Activated CD4-positive, alpha-beta memory T cell treated with anti-CD3 and anti-CD28 coated beads, Interleukin-2, amount 10 ng/mL, durations not matched to agents 7 days and 5 days (primary cell): ENCODE measurements at regions not wholly inside any gene's neighbourhood (a gene's known extent, or its start where the extent isn't known, plus 50 kb on each side); places are given as distances from the start of the nearest gene placed in this dataset.

Source experiments
- CTCF ChIA-PET: fragments of 350-600 bp; sonication (Branson Sonifier 250); formaldehyde crosslinking; loops from one replicate; lab custom pipeline; 2021; ENCODE audit warnings: antibody characterized with exemption, inconsistent platforms; lab: Charles Lee
- POLR2A ChIA-PET: fragments of 350-600 bp; sonication (Branson Sonifier 250); formaldehyde crosslinking; loops from one replicate; lab custom pipeline; 2021; ENCODE audit warnings: antibody characterized with exemption; lab: Charles Lee
- DNase-seq: peaks from one replicate; pipeline ENCODE4 v3.0.0-alpha.2; 2020
- H3K27ac Mint-ChIP-seq: one replicate; pipeline ENCODE4 v1.8.0; 2021; ENCODE audit warnings: mild to moderate bottlenecking, mixed read lengths
- H3K27me3 Mint-ChIP-seq: one replicate; pipeline ENCODE4 v1.8.0; 2021; ENCODE audit warnings: mixed read lengths
- H3K36me3 Mint-ChIP-seq: one replicate; pipeline ENCODE4 v1.8.0; 2021; ENCODE audit warnings: low read depth, mixed read lengths
- H3K4me1 Mint-ChIP-seq: one replicate; pipeline ENCODE4 v1.8.0; 2021; ENCODE audit warnings: mixed read lengths
- H3K4me3 Mint-ChIP-seq: one replicate; pipeline ENCODE4 v1.8.0; 2021; ENCODE audit warnings: mild to moderate bottlenecking, mixed read lengths
- H3K9me3 Mint-ChIP-seq: one replicate; pipeline ENCODE4 v1.8.0; 2021; ENCODE audit warnings: mixed read lengths

- H3K27ac Mint-ChIP-seq, result no peak overlapping the region
- DNase-seq, result no peak
- H3K9me3 Mint-ChIP-seq, result no peaks in the 10 kb centered on the region
- no peaks in the 10 kb centered on the region for H3K36me3 Mint-ChIP-seq
- H3K4me3 Mint-ChIP-seq, result no peak overlapping the region
- POLR2A ChIA-PET, result no interaction called here
- no peaks in the 10 kb centered on the region for H3K4me1 Mint-ChIP-seq
- CTCF ChIA-PET, result no interaction called here
- no peaks in the 10 kb centered on the region for H3K27me3 Mint-ChIP-seq
Measured at GRCh38 chr5:71961786-71962185, 145.5 kb upstream of the MAP1B start.

DNA sequence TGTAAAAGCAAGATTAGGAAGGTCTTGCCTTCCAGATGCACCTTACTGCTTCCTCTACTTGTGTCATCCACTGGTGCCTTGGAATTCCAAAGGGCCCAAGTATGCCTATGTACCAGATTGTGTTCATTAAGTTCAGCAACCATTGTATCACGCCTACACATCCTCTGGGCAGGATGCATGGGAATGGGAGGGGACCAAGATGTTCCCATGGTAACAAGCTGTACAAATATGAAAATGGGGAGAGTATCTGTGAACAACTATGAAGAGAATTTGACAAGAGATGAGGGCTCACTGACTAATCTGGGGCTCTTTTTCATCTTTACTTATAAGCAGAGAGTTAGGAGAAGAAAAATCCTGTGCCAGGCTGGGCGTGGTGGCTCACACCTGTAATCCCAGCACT, 137.8 kb upstream of the MAP1B start:
- POLR2A ChIA-PET, result no interaction called here
- DNase-seq, result no peak
- Mint-ChIP-seq H3K27ac (no peak overlapping the region), H3K27me3 (peaks cover 6% of the 10 kb centered on the region), H3K4me1 (no peaks in the 10 kb centered on the region), H3K4me3 (no peak overlapping the region), H3K36me3 (no peaks in the 10 kb centered on the region), H3K9me3 (no peaks in the 10 kb centered on the region)
- CTCF ChIA-PET, result no interaction called here

DNA sequence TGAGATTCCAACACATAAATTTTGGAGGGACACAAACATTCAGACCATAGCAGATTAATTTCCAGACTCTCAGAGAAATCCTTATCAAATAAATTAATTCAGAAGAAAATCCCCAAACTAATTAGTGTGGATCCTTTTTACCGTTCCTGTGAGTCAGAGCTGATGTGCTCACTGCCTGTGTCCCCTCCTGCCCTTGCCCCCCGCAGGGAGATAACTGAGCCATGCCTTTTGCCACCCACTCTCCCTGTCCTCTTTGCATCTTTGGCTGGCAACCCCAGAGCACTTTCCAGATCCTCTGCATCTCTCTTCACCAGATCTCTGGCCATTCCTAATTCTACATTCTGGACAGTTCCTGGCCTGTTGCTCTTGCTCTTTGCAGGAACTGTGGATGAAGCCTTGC, 135.4 kb upstream of the MAP1B start:
- H3K4me1 Mint-ChIP-seq, result no peaks in the 10 kb centered on the region
- ChIA-PET POLR2A (no interaction called here), CTCF (no interaction called here)
- H3K27me3 Mint-ChIP-seq, result peaks cover 9% of the 10 kb centered on the region
- no peak overlapping the region for H3K4me3 Mint-ChIP-seq
- no peak for DNase-seq
- H3K27ac Mint-ChIP-seq, result no peak overlapping the region
- no peaks in the 10 kb centered on the region for H3K36me3 Mint-ChIP-seq
- H3K9me3 Mint-ChIP-seq, result no peaks in the 10 kb centered on the region

DNA sequence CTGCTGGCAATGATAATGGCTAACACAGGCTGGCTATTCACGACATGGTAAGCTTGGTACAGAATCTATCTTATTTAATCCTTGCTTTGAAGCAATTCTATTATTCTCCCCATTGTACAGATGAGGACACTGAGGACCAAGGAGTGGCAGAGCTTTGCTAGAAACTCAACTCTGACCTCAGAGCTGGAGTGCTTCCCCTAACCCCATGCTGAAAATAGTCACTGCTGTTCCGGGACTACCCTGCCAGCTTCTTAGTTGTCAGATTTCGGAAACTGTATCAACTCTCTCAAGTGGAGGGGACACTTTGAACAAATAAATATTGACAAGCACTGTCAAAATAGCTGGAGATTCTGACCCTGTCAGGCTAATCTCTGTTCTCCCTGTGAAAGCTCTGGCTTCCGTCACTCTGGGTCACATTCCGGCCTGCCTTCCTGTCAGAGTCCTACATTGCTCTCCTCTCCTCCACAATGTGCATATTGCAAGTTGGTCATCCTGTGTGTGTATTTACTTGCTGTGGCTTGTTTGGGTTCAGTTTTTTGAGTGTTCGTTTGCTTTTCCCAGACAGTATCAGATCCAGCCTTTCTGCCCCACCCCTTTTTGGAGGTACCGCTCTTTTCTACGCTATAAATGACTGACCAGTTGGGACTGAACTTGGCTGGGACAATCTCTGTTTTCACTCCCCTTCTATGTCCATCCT, 134.3 kb upstream of the MAP1B start:
- no peaks in the 10 kb centered on the region for H3K4me1 Mint-ChIP-seq
- H3K27ac Mint-ChIP-seq, result no peak overlapping the region
- no peak overlapping the region for H3K4me3 Mint-ChIP-seq
- DNase-seq, result no peak
- H3K9me3 Mint-ChIP-seq, result no peaks in the 10 kb centered on the region
- H3K36me3 Mint-ChIP-seq, result no peaks in the 10 kb centered on the region
- CTCF ChIA-PET, result no interaction called here
- H3K27me3 Mint-ChIP-seq, result peaks cover 9% of the 10 kb centered on the region
- POLR2A ChIA-PET, result no interaction called here

- H3K4me3 Mint-ChIP-seq, result no peak overlapping the region
- no peaks in the 10 kb centered on the region for H3K9me3 Mint-ChIP-seq
- no peaks in the 10 kb centered on the region for H3K4me1 Mint-ChIP-seq
- H3K36me3 Mint-ChIP-seq, result no peaks in the 10 kb centered on the region
- no peak overlapping the region for H3K27ac Mint-ChIP-seq
- CTCF ChIA-PET, result no interaction called here
- POLR2A ChIA-PET, result no interaction called here
- DNase-seq, result no peak
- peaks cover 6% of the 10 kb centered on the region for H3K27me3 Mint-ChIP-seq
Measured at GRCh38 chr5:71973563-71973962, 133.7 kb upstream of the MAP1B start.

GRCh38 chr5:71974165-71974564, 133.1 kb upstream of the MAP1B start:
- Mint-ChIP-seq H3K27ac (no peak overlapping the region), H3K27me3 (peaks cover 6% of the 10 kb centered on the region), H3K4me3 (no peak overlapping the region), H3K9me3 (no peaks in the 10 kb centered on the region), H3K4me1 (no peaks in the 10 kb centered on the region), H3K36me3 (no peaks in the 10 kb centered on the region)
- POLR2A ChIA-PET, result no interaction called here
- DNase-seq, result no peak
- CTCF ChIA-PET, result no interaction called here

- DNase-seq, result no peak
- CTCF ChIA-PET, result no interaction called here
- Mint-ChIP-seq H3K9me3 (no peaks in the 10 kb centered on the region), H3K4me3 (no peak overlapping the region), H3K27ac (no peak overlapping the region), H3K36me3 (no peaks in the 10 kb centered on the region), H3K4me1 (no peaks in the 10 kb centered on the region), H3K27me3 (peaks cover 3% of the 10 kb centered on the region)
- POLR2A ChIA-PET, result no interaction called here
Measured at GRCh38 chr5:71974622-71975021, 132.7 kb upstream of the MAP1B start.

GRCh38 chr5:71976449-71976848, 130.8 kb upstream of the MAP1B start:
- no peak for DNase-seq
- POLR2A ChIA-PET, result no interaction called here
- no peak overlapping the region for H3K27ac Mint-ChIP-seq
- CTCF ChIA-PET, result no interaction called here
- no peaks in the 10 kb centered on the region for H3K36me3 Mint-ChIP-seq
- no peak overlapping the region for H3K4me3 Mint-ChIP-seq
- no peaks in the 10 kb centered on the region for H3K4me1 Mint-ChIP-seq
- H3K9me3 Mint-ChIP-seq, result no peaks in the 10 kb centered on the region
- H3K27me3 Mint-ChIP-seq, result peaks cover 3% of the 10 kb centered on the region

DNA sequence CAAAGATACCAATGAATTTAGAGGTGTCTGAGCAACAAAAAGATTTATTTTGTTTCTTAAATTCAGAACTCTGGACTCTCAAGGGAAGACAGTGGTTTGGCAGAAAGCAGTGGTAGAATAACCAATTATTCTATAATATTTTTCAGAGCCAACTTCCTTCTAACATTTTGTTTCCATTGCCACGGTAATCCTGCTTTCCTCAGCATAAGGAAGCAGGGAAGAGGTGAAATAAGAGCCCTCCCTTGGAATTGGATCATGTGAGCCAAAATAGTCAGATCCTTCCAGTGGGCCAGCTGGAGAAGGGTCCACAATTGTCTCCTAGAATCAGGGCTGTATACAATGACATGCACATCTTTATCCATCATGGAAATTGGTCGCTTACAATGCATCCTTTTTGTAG, 130.0 kb upstream of the MAP1B start:
- no peaks in the 10 kb centered on the region for H3K36me3 Mint-ChIP-seq
- no peaks in the 10 kb centered on the region for H3K4me1 Mint-ChIP-seq
- H3K27me3 Mint-ChIP-seq, result peaks cover 3% of the 10 kb centered on the region
- no peak overlapping the region for H3K27ac Mint-ChIP-seq
- H3K4me3 Mint-ChIP-seq, result no peak overlapping the region
- CTCF ChIA-PET, result no interaction called here
- POLR2A ChIA-PET, result no interaction called here
- H3K9me3 Mint-ChIP-seq, result no peaks in the 10 kb centered on the region
- DNase-seq, result no peak

DNA sequence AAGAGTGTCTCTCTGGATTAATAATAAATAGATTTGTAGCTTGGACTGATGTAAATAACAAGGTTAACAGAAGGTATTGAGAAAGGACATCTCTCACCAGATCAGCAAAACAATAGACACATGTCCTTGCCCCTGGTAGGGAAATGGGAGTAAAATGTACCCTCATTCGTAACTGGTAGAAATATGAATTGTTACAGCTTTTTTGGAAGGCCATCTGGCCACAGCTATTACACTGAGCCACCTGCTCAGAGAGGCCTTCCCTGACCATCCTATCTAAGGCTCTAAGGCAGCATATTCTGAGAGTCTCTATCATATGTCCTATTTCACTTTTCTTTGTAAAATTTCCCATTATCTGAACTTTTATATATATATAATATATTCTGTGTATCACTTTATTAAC, 129.1 kb upstream of the MAP1B start:
- Mint-ChIP-seq H3K27ac (no peak overlapping the region), H3K4me1 (no peaks in the 10 kb centered on the region), H3K4me3 (no peak overlapping the region), H3K27me3 (peaks cover 3% of the 10 kb centered on the region), H3K9me3 (no peaks in the 10 kb centered on the region), H3K36me3 (no peaks in the 10 kb centered on the region)
- CTCF ChIA-PET, result no interaction called here
- POLR2A ChIA-PET, result no interaction called here
- no peak for DNase-seq

DNA sequence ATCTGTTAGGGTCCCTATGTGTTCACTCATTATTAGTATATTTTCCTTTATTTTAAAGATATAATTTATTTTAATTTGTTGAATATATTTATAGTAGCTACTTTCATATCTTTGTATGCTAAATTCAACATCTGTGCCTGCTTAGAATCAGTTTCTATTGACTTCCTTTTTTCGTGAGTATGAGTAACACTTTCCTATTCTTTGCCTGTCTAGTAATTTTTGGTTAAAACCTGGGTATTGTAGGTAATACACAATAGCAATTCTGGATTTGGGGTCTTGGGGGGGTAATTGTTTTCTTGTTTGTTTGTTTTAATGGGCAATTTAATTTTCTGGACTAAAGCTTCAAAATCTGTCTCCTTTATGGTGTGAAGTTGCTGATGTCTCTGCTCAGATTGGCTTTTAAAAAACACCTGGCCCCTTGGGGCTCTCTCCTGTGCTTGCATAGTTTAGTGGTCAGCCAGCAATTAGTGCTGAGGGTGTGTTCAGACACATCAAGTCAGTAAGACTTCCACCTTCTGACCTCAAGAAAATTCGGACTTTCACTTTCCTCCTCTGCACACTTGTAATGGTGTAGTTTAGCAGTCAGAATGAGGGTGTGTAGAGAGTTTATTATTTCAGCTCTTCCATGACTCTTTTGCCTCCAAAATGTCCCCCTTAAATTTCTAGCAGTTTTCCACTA, 124.4 kb upstream of the MAP1B start:
- Mint-ChIP-seq H3K4me1 (no peaks in the 10 kb centered on the region), H3K27ac (no peak overlapping the region), H3K36me3 (no peaks in the 10 kb centered on the region), H3K27me3 (no peaks in the 10 kb centered on the region), H3K4me3 (no peak overlapping the region), H3K9me3 (no peaks in the 10 kb centered on the region)
- ChIA-PET POLR2A (no interaction called here), CTCF (no interaction called here)
- no peak for DNase-seq

- H3K9me3 Mint-ChIP-seq, result no peaks in the 10 kb centered on the region
- H3K4me3 Mint-ChIP-seq, result no peak overlapping the region
- no peaks in the 10 kb centered on the region for H3K4me1 Mint-ChIP-seq
- H3K27me3 Mint-ChIP-seq, result no peaks in the 10 kb centered on the region
- H3K36me3 Mint-ChIP-seq, result no peaks in the 10 kb centered on the region
- H3K27ac Mint-ChIP-seq, result no peak overlapping the region
- no peak for DNase-seq
- CTCF ChIA-PET, result no interaction called here
- POLR2A ChIA-PET, result no interaction called here
Measured at GRCh38 chr5:71986101-71986500, 121.2 kb upstream of the MAP1B start.

DNA sequence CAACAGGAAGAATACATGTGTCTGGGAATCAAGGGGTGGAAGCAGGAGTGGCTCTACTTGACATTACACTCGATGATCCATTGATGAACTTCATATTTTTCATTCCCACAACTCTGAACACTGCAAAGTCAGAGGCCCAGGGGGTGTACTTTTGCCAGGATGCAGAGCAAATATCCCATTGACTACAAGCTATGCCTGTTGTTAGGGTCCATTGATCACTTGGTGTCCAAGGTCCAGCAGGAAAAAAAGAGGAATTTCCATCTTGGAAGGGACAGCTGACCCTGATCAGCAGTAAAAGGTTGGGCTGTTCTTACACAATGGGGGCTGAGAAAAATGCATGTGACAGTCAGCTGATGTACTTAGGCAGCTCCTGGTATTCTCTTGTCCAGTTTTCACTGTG, 118.5 kb upstream of the MAP1B start:
- CTCF ChIA-PET, result no interaction called here
- no peak for DNase-seq

GRCh38 chr5:71993600-71993999, 113.7 kb upstream of the MAP1B start:
- no peak for DNase-seq
- H3K4me1 Mint-ChIP-seq, result no peaks in the 10 kb centered on the region
- H3K9me3 Mint-ChIP-seq, result no peaks in the 10 kb centered on the region
- POLR2A ChIA-PET, result no interaction called here
- no peak overlapping the region for H3K27ac Mint-ChIP-seq
- H3K4me3 Mint-ChIP-seq, result no peak overlapping the region
- H3K36me3 Mint-ChIP-seq, result no peaks in the 10 kb centered on the region
- CTCF ChIA-PET, result no interaction called here
- peaks cover 6% of the 10 kb centered on the region for H3K27me3 Mint-ChIP-seq

More for the DNA sequence above, 118.5 kb upstream of the MAP1B start:
- H3K27me3 Mint-ChIP-seq, result peaks cover 5% of the 10 kb centered on the region
- POLR2A ChIA-PET, result no interaction called here
- H3K4me1 Mint-ChIP-seq, result no peaks in the 10 kb centered on the region
- no peak overlapping the region for H3K4me3 Mint-ChIP-seq
- no peaks in the 10 kb centered on the region for H3K9me3 Mint-ChIP-seq
- no peaks in the 10 kb centered on the region for H3K36me3 Mint-ChIP-seq
- no peak overlapping the region for H3K27ac Mint-ChIP-seq
